ENCODE measurements at regions not wholly inside any gene's neighbourhood (a gene's known extent, or its start where the extent isn't known, plus 50 kb on each side); places are given as distances from the start of the nearest gene placed in this dataset.

DNA sequence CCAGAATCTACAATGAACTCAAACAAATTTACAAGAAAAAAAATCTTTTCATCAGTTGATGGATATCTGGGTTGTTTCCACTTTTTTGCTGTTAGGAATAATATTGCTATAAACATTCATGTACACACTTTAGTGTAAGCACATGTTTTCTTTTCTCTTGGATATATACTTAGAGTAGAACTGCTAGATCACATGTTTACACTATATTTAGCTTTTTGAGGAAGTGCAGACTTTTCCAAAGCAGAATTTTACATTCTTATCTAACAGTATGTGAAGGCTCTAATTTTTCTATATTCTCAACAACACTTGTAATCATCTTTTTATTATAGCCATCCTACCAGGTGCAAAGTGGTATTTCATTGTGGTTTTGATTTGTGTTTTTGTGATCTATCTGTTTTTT is 103.6 kb upstream of the RMP24 start:
- no peak for DNase-seq (ENCODE audit: low read depth)
- TF ChIP-seq, protein P1, sequence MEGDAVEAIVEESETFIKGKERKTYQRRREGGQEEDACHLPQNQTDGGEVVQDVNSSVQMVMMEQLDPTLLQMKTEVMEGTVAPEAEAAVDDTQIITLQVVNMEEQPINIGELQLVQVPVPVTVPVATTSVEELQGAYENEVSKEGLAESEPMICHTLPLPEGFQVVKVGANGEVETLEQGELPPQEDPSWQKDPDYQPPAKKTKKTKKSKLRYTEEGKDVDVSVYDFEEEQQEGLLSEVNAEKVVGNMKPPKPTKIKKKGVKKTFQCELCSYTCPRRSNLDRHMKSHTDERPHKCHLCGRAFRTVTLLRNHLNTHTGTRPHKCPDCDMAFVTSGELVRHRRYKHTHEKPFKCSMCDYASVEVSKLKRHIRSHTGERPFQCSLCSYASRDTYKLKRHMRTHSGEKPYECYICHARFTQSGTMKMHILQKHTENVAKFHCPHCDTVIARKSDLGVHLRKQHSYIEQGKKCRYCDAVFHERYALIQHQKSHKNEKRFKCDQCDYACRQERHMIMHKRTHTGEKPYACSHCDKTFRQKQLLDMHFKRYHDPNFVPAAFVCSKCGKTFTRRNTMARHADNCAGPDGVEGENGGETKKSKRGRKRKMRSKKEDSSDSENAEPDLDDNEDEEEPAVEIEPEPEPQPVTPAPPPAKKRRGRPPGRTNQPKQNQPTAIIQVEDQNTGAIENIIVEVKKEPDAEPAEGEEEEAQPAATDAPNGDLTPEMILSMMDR (conservative IDR thresholded peaks at IDR 0.05; ENCODE audit: low read depth, low read length) = no peak
- no peak overlapping the region for H3K4me3 ChIP-seq (ENCODE audit: low read depth, low read length)

DNA sequence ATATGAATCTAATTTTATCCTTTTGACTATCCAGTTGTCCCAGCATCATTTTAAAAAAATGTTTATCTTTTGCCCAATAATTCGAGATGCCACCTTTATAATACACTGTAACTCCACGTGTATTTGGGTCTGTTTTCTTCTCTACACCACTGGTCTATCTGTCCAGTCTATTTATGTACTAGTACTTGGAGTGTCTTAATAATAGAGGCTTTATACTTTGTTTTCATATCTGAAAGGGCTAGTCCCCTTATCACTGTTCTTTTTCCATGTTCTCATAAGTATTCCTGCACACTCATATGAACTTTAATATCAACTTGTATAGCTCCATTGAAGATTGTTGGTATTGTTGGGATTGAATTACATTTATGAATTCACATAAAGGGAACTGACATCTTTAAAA is 101.1 kb upstream of the RMP24 start:
- TF ChIP-seq, protein P1 (conservative IDR thresholded peaks at IDR 0.05; ENCODE audit: low read depth, low read length) = no peak
- no peak for DNase-seq (ENCODE audit: low read depth)

DNA sequence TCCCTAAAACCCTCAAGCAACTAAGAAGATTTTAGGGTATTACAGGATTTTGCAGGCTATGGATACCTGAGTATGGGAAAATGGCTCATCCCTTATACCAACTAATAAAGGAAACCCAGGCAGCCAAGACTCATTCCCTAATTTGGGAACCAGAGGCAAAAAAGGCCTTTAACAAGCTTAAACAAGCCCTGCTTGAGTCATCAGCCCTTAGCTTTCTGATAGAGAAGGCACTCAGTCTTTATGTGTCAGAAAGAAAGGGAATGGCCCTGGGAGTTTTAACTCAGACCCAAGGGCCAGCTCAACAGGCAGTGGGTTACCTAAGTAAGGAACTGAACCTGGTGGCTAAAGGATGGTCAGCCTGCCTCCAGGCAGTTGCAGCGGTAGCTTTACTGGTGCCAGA is 96.9 kb upstream of the RMP24 start:
- TF ChIP-seq, protein P1 (conservative IDR thresholded peaks at IDR 0.05; ENCODE audit: low read depth, low read length) = no peak
- no peak overlapping the region for H3K4me3 ChIP-seq (ENCODE audit: low read depth, low read length)
- DNase-seq (ENCODE audit: low read depth) = no peak

More for the DNA sequence above, 101.1 kb upstream of the RMP24 start:
- no peak overlapping the region for H3K4me3 ChIP-seq (ENCODE audit: low read depth, low read length)

DNA sequence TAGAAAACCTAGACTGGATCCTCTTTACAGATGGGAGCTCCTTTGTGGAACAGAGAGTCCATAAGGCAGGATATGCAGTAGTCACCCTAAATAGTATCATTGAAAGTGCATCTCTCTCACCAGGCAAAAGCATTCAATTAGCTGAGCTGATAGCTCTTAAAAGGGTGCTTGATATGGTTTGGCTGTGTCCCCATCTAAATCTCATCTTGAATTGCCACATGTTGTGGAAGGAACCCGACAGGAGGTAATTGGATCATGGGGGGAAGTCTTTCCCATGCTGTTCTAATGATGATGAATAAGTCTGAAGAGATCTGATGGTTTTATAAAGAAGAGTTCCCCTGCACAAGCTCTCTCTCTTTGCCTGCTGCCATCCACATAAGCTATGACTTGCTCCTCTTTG is 96.2 kb upstream of the RMP24 start:
- DNase-seq (ENCODE audit: low read depth) = no peak
- H3K4me3 ChIP-seq (ENCODE audit: low read depth, low read length) = no peak overlapping the region
- TF ChIP-seq, protein P1 (conservative IDR thresholded peaks at IDR 0.05; ENCODE audit: low read depth, low read length) = no peak

DNA sequence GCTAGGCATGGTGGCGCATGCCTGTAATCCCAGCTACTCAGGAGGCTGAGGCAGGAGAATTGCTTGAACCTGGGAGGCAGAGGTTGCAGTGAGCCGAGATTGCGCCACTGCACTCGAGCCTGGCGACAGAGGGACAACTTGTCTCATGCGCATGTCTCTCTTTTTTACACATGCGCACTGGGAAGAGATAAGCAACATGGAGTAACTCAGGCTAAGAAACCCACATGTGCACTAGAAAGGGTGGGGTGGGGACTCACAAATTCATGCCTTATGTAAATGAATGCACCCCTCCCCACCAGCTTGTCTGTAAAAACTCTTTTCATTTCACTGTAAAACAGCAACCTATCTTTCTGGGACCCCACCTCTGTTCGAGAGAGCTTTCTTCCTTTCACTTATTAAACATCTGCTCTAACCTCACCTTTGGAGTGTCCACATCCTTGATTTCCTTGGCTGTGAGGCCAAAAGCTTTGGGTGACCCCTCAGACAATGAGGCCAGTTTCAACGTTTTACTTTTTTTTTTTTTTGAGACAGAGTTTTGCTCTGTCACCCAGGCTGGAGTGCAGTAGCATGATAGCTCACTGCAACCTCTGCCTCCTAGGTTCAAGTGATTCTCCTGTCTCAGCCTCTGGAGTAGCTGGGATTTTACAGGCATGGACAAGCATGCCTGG is 91.6 kb upstream of the RMP24 start:
- TF ChIP-seq, protein P1 (conservative IDR thresholded peaks at IDR 0.05; ENCODE audit: low read depth, low read length) = no peak
- H3K4me3 ChIP-seq (ENCODE audit: low read depth, low read length) = no peak overlapping the region
- DNase-seq (ENCODE audit: low read depth) = no peak

DNA sequence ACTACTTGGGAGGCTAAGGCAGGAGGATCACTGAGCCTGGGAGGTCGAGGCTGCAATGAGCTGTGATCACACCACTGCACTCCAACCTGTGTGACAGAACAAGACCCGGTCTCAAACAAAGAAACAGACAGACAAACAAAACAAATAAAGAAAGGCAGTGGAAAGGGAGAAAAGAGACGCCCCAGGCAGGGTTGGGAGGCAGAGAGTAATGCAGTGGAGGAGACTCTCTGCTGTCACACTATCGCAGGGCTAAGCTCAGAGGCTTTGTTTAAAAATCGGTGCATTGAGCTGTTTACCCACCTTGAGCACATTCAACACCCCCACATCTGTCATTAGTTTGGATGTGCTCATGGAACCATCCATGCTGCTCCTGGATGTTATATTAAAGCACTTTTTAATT is 84.2 kb upstream of the RMP24 start:
- no peak overlapping the region for H3K4me3 ChIP-seq (ENCODE audit: low read depth, low read length)
- TF ChIP-seq, protein P1 (conservative IDR thresholded peaks at IDR 0.05; ENCODE audit: low read depth, low read length) = no peak
- no peak for DNase-seq (ENCODE audit: low read depth)

DNA sequence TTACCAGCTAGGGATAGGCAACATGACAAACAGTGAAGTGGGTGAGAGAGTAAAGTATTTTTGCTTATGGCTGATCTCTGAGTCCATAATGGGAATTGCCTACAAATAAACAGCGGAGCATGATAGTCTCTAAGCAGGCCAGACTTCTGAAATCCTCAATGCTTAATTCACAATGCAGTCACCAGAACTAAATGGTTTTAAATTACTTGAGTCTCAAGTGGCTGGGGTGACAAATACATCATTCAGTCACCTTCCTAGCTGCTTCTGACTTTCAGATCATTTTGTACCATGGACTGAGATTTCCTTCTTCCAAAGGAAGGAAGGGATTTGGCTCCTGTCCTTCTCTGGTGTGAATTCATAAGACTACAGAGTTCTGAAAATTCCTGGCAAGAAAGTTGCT is 82.8 kb upstream of the RMP24 start:
- no peak for DNase-seq (ENCODE audit: low read depth)
- TF ChIP-seq, protein P1 (conservative IDR thresholded peaks at IDR 0.05; ENCODE audit: low read depth, low read length) = no peak
- no peak overlapping the region for H3K4me3 ChIP-seq (ENCODE audit: low read depth, low read length)

Measured in choroid plexus epithelial cell (primary cell).